ENCODE measurements at regions not wholly inside any gene's neighbourhood (a gene's known extent, or its start where the extent isn't known, plus 50 kb on each side); places are given as distances from the start of the nearest gene placed in this dataset.
A peak's percentile ranks its signal among the peaks of the same experiment; 100 is the strongest.

GRCh38 chr4:179582164-179582905, 2140.1 kb upstream of the AGA start:
- Mint-ChIP-seq H3K36me3 (ENCODE audit: low read depth, unreplicated experiment) (no peaks in the 10 kb centered on the region), H3K27ac (ENCODE audit: unreplicated experiment) (no peak overlapping the region), H3K9me3 (ENCODE audit: unreplicated experiment) (peaks cover 3% of the 10 kb centered on the region), H3K27me3 (ENCODE audit: low read depth, unreplicated experiment) (no peaks in the 10 kb centered on the region), H3K4me1 (ENCODE audit: low read depth, unreplicated experiment) (peaks cover 14% of the 10 kb centered on the region), H3K4me3 (ENCODE audit: unreplicated experiment) (no peak overlapping the region)
- H3K9ac ChIP-seq (ENCODE audit: low read length), result no peak overlapping the region
- no peaks in the 10 kb centered on the region for H3K27me3 ChIP-seq (ENCODE audit: insufficient read depth, low read length)
- no peaks in the 10 kb centered on the region for H3K4me1 ChIP-seq (ENCODE audit: insufficient read depth, low read length)
- H3K79me2 ChIP-seq (ENCODE audit: insufficient read depth, low read length), result no peaks in the 10 kb centered on the region
- TF ChIP-seq EZH2 (IDR thresholded peaks at IDR 0.05; ENCODE audit: insufficient read depth, low read length) (no peak), CTCF (IDR thresholded peaks at IDR 0.05; ENCODE audit: insufficient read depth, low read depth, low read length) (no peak)
- no peaks in the 10 kb centered on the region for H4K20me1 ChIP-seq (ENCODE audit: insufficient read depth, low read length)
- no peaks in the 10 kb centered on the region for H3K36me3 ChIP-seq (ENCODE audit: insufficient read depth, low read length)
- H3K4me3 ChIP-seq (ENCODE audit: insufficient read depth, low read depth, low read length), result no peak overlapping the region
- H3K27ac ChIP-seq (ENCODE audit: low read depth, low read length), result no peak overlapping the region
- H2AFZ ChIP-seq (ENCODE audit: low read depth, low read length), result peak overlapping the region; percentile 19
- FAIRE-seq (no peak), DNase-seq (ENCODE audit: low read depth) (no peak)
- no peaks in the 10 kb centered on the region for H3K9me3 ChIP-seq (ENCODE audit: insufficient read depth, low read depth, low read length)
- H3K4me2 ChIP-seq (ENCODE audit: low read length), result no peak overlapping the region

- Mint-ChIP-seq H3K27ac (ENCODE audit: unreplicated experiment) (no peak overlapping the region), H3K9me3 (ENCODE audit: unreplicated experiment) (peaks cover under 1% of the 10 kb centered on the region), H3K36me3 (ENCODE audit: low read depth, unreplicated experiment) (no peaks in the 10 kb centered on the region), H3K4me1 (ENCODE audit: low read depth, unreplicated experiment) (peaks cover 14% of the 10 kb centered on the region), H3K27me3 (ENCODE audit: low read depth, unreplicated experiment) (no peaks in the 10 kb centered on the region), H3K4me3 (ENCODE audit: unreplicated experiment) (no peak overlapping the region)
- no peak overlapping the region for H3K9ac ChIP-seq (ENCODE audit: low read length)
- no peaks in the 10 kb centered on the region for H3K79me2 ChIP-seq (ENCODE audit: insufficient read depth, low read length)
- H3K27ac ChIP-seq (ENCODE audit: low read depth, low read length), result no peak overlapping the region
- no peaks in the 10 kb centered on the region for H3K9me3 ChIP-seq (ENCODE audit: insufficient read depth, low read depth, low read length)
- no peaks in the 10 kb centered on the region for H3K36me3 ChIP-seq (ENCODE audit: insufficient read depth, low read length)
- FAIRE-seq, result no peak
- no peaks in the 10 kb centered on the region for H3K4me1 ChIP-seq (ENCODE audit: insufficient read depth, low read length)
- H3K27me3 ChIP-seq (ENCODE audit: insufficient read depth, low read length), result no peaks in the 10 kb centered on the region
- TF ChIP-seq EZH2 (IDR thresholded peaks at IDR 0.05; ENCODE audit: insufficient read depth, low read length) (no peak), CTCF (IDR thresholded peaks at IDR 0.05; ENCODE audit: insufficient read depth, low read depth, low read length) (no peak)
- no peak for DNase-seq (ENCODE audit: low read depth)
- H3K4me2 ChIP-seq (ENCODE audit: low read length), result no peak overlapping the region
- H4K20me1 ChIP-seq (ENCODE audit: insufficient read depth, low read length), result no peaks in the 10 kb centered on the region
- peak overlapping the region; percentile 59 for H2AFZ ChIP-seq (ENCODE audit: low read depth, low read length)
- no peak overlapping the region for H3K4me3 ChIP-seq (ENCODE audit: insufficient read depth, low read depth, low read length)
Measured at GRCh38 chr4:179583221-179583620, 2141.0 kb upstream of the AGA start.

GRCh38 chr4:179584101-179584500, 2141.9 kb upstream of the AGA start:
- H3K36me3 ChIP-seq (ENCODE audit: insufficient read depth, low read length), result no peaks in the 10 kb centered on the region
- no peaks in the 10 kb centered on the region for H3K27me3 ChIP-seq (ENCODE audit: insufficient read depth, low read length)
- DNase-seq (ENCODE audit: low read depth), result no peak
- Mint-ChIP-seq H3K4me3 (ENCODE audit: unreplicated experiment) (no peak overlapping the region), H3K27ac (ENCODE audit: unreplicated experiment) (no peak overlapping the region), H3K9me3 (ENCODE audit: unreplicated experiment) (no peaks in the 10 kb centered on the region), H3K4me1 (ENCODE audit: low read depth, unreplicated experiment) (peaks cover 14% of the 10 kb centered on the region), H3K27me3 (ENCODE audit: low read depth, unreplicated experiment) (no peaks in the 10 kb centered on the region), H3K36me3 (ENCODE audit: low read depth, unreplicated experiment) (no peaks in the 10 kb centered on the region)
- no peaks in the 10 kb centered on the region for H3K9me3 ChIP-seq (ENCODE audit: insufficient read depth, low read depth, low read length)
- no peak overlapping the region for H2AFZ ChIP-seq (ENCODE audit: low read depth, low read length)
- H3K9ac ChIP-seq (ENCODE audit: low read length), result no peak overlapping the region
- no peaks in the 10 kb centered on the region for H3K79me2 ChIP-seq (ENCODE audit: insufficient read depth, low read length)
- no peak overlapping the region for H3K27ac ChIP-seq (ENCODE audit: low read depth, low read length)
- no peaks in the 10 kb centered on the region for H4K20me1 ChIP-seq (ENCODE audit: insufficient read depth, low read length)
- H3K4me2 ChIP-seq (ENCODE audit: low read length), result no peak overlapping the region
- TF ChIP-seq EZH2 (IDR thresholded peaks at IDR 0.05; ENCODE audit: insufficient read depth, low read length), result no peak
- TF ChIP-seq CTCF (IDR thresholded peaks at IDR 0.05; ENCODE audit: insufficient read depth, low read depth, low read length), result no peak
- FAIRE-seq, result no peak
- H3K4me1 ChIP-seq (ENCODE audit: insufficient read depth, low read length), result no peaks in the 10 kb centered on the region
- H3K4me3 ChIP-seq (ENCODE audit: insufficient read depth, low read depth, low read length), result no peak overlapping the region
